WERI-Rb-1 (cell line): ENCODE measurements at regions not wholly inside any gene's neighbourhood (a gene's known extent, or its start where the extent isn't known, plus 50 kb on each side); places are given as distances from the start of the nearest gene placed in this dataset.

Experiments
- DNase-seq: peaks from one replicate; pipeline ENCODE4 v3.0.0-alpha.2; 2020
- H3K27ac ChIP-seq: fragments of 250-450 bp; sonication (Bioruptor Pico); 2 replicates; pipeline ENCODE4 v1.5.1; 2020; ENCODE audit warnings: mild to moderate bottlenecking, moderate library complexity
- H3K27me3 ChIP-seq: fragments of 250-450 bp; sonication (Bioruptor Pico); 2 replicates; pipeline ENCODE4 v1.5.1; 2021; ENCODE audit warnings: mild to moderate bottlenecking, low read depth, moderate library complexity; ENCODE audit not compliant: insufficient read depth, severe bottlenecking
- H3K36me3 ChIP-seq: fragments of 250-450 bp; sonication (Bioruptor Pico); 2 replicates; pipeline ENCODE4 v1.5.1; 2020; ENCODE audit warnings: mild to moderate bottlenecking, moderate library complexity
- H3K4me3 ChIP-seq: 2 replicates; pipeline ENCODE4 v1.5.1; 2011; ENCODE audit warnings: low read depth, mild to moderate bottlenecking, control low read depth, low read length
- H3K9me3 ChIP-seq: fragments of 250-450 bp; sonication (Bioruptor Pico); 2 replicates; pipeline ENCODE4 v1.5.1; 2021; ENCODE audit warnings: mild to moderate bottlenecking, moderate library complexity; ENCODE audit not compliant: severe bottlenecking
- TF ChIP-seq, protein P1 (sequence below): IDR thresholded peaks from 2 replicates; pipeline ENCODE4 v1.5.1; 2011; ENCODE audit warnings: low read depth, mild to moderate bottlenecking, control low read depth, inconsistent platforms, low read length

DNA sequence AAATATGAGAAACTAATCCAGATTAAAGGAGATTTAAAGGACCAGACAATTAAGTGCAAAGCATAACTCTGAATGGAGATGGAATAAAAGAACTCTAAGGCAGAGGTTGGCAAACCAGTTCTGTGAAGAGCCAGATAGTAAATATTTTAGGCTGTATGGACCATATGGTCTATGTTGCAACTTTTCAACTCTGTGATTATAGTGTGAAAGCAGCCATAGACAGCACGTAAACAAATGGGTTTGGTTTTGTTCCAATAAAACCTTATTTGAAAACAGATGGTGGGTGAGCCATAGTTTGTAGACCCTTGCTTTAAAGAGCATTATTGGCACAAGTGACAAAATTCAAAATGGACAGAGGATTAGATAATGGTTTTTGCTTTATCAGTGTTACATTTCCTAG, 884.1 kb downstream of the CCSER2 start:
- H3K36me3 ChIP-seq: no peaks in the 10 kb centered on the region
- DNase-seq: no peak
- no peak overlapping the region for H3K4me3 ChIP-seq
- H3K27ac ChIP-seq: no peak overlapping the region
- no peaks in the 10 kb centered on the region for H3K27me3 ChIP-seq
- TF ChIP-seq, protein P1, sequence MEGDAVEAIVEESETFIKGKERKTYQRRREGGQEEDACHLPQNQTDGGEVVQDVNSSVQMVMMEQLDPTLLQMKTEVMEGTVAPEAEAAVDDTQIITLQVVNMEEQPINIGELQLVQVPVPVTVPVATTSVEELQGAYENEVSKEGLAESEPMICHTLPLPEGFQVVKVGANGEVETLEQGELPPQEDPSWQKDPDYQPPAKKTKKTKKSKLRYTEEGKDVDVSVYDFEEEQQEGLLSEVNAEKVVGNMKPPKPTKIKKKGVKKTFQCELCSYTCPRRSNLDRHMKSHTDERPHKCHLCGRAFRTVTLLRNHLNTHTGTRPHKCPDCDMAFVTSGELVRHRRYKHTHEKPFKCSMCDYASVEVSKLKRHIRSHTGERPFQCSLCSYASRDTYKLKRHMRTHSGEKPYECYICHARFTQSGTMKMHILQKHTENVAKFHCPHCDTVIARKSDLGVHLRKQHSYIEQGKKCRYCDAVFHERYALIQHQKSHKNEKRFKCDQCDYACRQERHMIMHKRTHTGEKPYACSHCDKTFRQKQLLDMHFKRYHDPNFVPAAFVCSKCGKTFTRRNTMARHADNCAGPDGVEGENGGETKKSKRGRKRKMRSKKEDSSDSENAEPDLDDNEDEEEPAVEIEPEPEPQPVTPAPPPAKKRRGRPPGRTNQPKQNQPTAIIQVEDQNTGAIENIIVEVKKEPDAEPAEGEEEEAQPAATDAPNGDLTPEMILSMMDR: no peak
- no peaks in the 10 kb centered on the region for H3K9me3 ChIP-seq

DNA sequence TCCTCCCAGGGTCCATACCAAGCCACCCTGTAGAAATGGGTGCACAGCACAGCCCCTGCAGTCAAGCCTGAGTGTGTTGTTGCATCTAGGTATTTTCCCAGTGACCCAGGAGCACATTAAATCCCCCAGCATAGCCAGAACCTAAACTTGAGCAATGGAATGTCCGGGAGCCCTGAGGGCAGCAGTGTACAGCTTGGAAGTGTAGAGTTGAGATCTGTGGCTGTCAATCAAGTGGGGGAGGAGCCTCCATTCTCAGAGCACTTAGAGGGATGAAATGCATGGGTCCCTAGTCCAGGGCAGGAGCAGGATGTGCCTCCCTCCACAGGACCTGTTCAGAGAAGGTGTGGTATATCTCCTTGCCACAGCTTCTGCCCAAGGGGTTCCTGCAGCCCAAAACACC, 885.1 kb downstream of the CCSER2 start:
- no peaks in the 10 kb centered on the region for H3K36me3 ChIP-seq
- TF ChIP-seq, protein P1: no peak
- H3K27me3 ChIP-seq: no peaks in the 10 kb centered on the region
- no peak for DNase-seq
- H3K4me3 ChIP-seq: no peak overlapping the region
- no peak overlapping the region for H3K27ac ChIP-seq
- no peaks in the 10 kb centered on the region for H3K9me3 ChIP-seq

DNA sequence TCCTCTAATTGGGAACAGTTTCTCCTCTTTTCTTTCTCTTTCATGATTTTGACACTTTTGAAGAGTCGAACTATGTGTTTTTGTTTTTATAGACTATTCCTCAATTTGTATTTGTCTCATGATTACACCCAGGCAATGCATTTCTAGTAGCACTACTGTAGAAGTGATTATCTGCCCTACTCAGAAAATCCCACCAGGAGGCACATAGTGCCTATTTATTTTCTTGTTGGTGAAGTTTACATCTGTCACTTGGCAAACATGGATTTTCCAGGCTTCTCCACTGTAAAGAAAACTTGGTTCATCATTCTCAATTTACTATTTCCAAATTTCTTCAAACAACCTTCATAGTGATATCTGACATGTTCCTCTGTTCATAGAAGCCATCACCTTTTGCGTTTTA, 893.9 kb downstream of the CCSER2 start:
- no peak overlapping the region for H3K4me3 ChIP-seq
- no peak overlapping the region; the same call in 1 of the 2 replicates for H3K27ac ChIP-seq
- no peaks in the 10 kb centered on the region for H3K27me3 ChIP-seq
- H3K9me3 ChIP-seq: no peaks in the 10 kb centered on the region
- no peaks in the 10 kb centered on the region for H3K36me3 ChIP-seq
- DNase-seq: no peak
- TF ChIP-seq, protein P1: 0 out of 2 replicates have a peak, but pooled peaks have one; percentile 17

DNA sequence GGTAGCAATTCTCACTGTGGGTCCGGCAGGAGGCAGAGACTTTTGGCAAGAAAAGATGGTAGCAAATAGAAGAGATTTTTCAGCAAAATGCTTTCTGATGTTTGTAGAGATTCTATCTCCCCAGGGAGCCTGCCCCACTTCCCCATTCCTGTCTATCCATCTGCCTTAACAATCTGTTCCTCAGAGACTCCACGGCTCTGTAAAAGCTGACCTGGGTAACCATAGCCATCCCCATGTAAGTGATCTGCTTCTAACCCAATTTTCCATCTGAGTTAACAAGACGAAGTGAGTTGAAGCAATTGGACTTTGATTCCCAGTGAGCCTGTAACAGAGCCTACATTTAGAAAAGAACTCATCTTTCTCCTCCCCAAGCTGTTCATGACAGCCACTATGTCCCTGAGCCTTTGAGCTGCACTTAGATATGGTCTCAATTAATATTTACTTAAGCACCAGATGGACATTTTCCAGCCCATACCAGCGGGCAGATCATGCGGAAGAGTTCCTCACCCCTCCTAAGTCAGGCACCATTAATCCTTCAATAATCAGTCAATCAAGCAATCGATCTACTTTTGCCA, 896.1 kb downstream of the CCSER2 start:
- DNase-seq: peak; percentile 61

DNA sequence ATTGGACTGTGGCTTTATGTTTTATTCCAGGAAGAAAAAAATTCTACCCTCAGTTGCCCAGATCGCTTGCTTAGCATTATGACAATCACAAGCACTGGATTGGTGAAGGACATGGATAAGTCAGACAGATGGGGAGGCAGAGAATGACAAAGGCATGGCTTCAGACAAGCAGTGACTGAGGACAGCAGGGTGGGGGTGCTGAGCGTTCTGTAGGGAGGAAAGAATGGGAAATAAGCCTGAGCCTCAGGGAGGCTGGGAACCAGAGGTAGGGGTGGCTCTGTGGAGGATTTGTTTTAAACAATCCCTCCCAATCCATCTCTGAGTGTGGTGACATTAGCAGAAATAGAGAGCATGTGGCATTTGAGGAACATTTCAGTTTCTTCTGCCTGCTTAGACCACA, 896.9 kb downstream of the CCSER2 start:
- DNase-seq: peak; percentile 90
- TF ChIP-seq, protein P1: 0 out of 2 replicates have a peak, but pooled peaks have one; percentile 6
- no peaks in the 10 kb centered on the region for H3K36me3 ChIP-seq
- peak overlapping the region; percentile 60 for H3K27ac ChIP-seq
- H3K4me3 ChIP-seq: peak overlapping the region; percentile 29; the same call in 1 of the 2 replicates
- H3K27me3 ChIP-seq: no peaks in the 10 kb centered on the region
- H3K9me3 ChIP-seq: no peaks in the 10 kb centered on the region

More for the DNA sequence above, 896.1 kb downstream of the CCSER2 start:
- no peaks in the 10 kb centered on the region for H3K27me3 ChIP-seq
- no peaks in the 10 kb centered on the region for H3K9me3 ChIP-seq
- TF ChIP-seq, protein P1: no peak
- peak overlapping the region; percentile 29; the same call in 1 of the 2 replicates for H3K4me3 ChIP-seq
- H3K27ac ChIP-seq: peak overlapping the region; percentile 60
- no peaks in the 10 kb centered on the region for H3K36me3 ChIP-seq

DNA sequence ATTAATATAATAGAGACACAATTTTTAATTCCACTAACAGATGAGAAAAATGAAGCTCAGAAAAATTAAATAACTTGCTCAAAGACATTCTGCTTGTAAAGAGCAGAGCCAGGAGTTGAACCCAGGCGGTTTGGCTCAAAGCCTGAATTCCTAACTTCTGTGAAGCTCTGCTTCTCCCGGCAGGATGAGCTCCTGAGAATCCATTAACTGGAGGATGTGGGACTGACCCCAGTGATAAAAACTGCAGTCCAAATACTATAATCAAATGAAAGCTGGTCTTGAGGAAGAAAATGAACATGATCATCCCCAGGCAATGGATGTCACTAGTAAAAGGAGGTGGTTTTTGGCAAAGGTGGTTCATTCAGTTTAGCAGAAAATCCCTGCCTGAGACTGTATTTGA, 898.2 kb downstream of the CCSER2 start:
- no peak overlapping the region for H3K4me3 ChIP-seq
- H3K9me3 ChIP-seq: no peaks in the 10 kb centered on the region
- H3K27ac ChIP-seq: no peak overlapping the region
- DNase-seq: no peak
- H3K36me3 ChIP-seq: no peaks in the 10 kb centered on the region
- H3K27me3 ChIP-seq: no peaks in the 10 kb centered on the region
- TF ChIP-seq, protein P1: no peak
